HepG2 (cell line): ENCODE measurements at regions not wholly inside any gene's neighbourhood (a gene's known extent, or its start where the extent isn't known, plus 50 kb on each side); places are given as distances from the start of the nearest gene placed in this dataset.

Source experiments
- E2F1 ChIP-seq: sonication (generic); formaldehyde crosslinking; IDR thresholded peaks from 2 replicates; pipeline ENCODE4 v1.5.0; 2020; ENCODE audit warnings: missing genetic modification reagents
- FOXC1 ChIP-seq: sonication (generic); formaldehyde crosslinking; IDR thresholded peaks from 2 replicates; pipeline ENCODE4 v1.8.0; 2022; ENCODE audit warnings: mild to moderate bottlenecking, missing genetic modification reagents, borderline replicate concordance
- FOXM1 ChIP-seq: sonication (generic); formaldehyde crosslinking; IDR thresholded peaks from 2 replicates; pipeline ENCODE4 v1.5.0; 2020; ENCODE audit warnings: missing genetic modification reagents
- KMT2B ChIP-seq: IDR thresholded peaks from 2 replicates; pipeline ENCODE4 v1.6.1; 2016; ENCODE audit warnings: missing genetic modification reagents, missing compliant biosample characterization
- RCOR2 ChIP-seq: IDR thresholded peaks from 2 replicates; pipeline ENCODE4 v1.6.1; 2016; ENCODE audit warnings: missing biosample characterization, missing genetic modification reagents
- RELA ChIP-seq: sonication (generic); formaldehyde crosslinking; IDR thresholded peaks from 2 replicates; pipeline ENCODE4 v1.4.0; 2020; ENCODE audit warnings: missing genetic modification reagents
- RNF219 ChIP-seq: sonication (generic); formaldehyde crosslinking; IDR thresholded peaks from 2 replicates; pipeline ENCODE4 v1.5.0; 2020; ENCODE audit warnings: mild to moderate bottlenecking, missing genetic modification reagents
- SCMH1 ChIP-seq: sonication (generic); formaldehyde crosslinking; IDR thresholded peaks from 2 replicates; pipeline ENCODE4 v1.9.0; 2021; ENCODE audit warnings: missing genetic modification reagents, mild to moderate bottlenecking, borderline replicate concordance
- TOE1 ChIP-seq: sonication (generic); formaldehyde crosslinking; IDR thresholded peaks from 2 replicates; pipeline ENCODE4 v1.4.0; 2020; ENCODE audit warnings: mild to moderate bottlenecking, missing genetic modification reagents
- TRAFD1 ChIP-seq: sonication (generic); formaldehyde crosslinking; IDR thresholded peaks from 2 replicates; pipeline ENCODE4 v1.5.1; 2020; ENCODE audit warnings: missing genetic modification reagents, mild to moderate bottlenecking, borderline replicate concordance
- ZFX ChIP-seq: sonication (generic); formaldehyde crosslinking; IDR thresholded peaks from 2 replicates; pipeline ENCODE4 v1.4.0; 2020; ENCODE audit warnings: mild to moderate bottlenecking, low read depth, missing genetic modification reagents, moderate library complexity
- ZGPAT ChIP-seq: IDR thresholded peaks from 2 replicates; pipeline ENCODE4 v1.6.1; 2016; ENCODE audit warnings: mild to moderate bottlenecking
- ZNF503 ChIP-seq: sonication (generic); formaldehyde crosslinking; IDR thresholded peaks from 2 replicates; pipeline ENCODE4 v1.4.0; 2020; ENCODE audit warnings: missing genetic modification reagents
- ZNF558 ChIP-seq: sonication (generic); formaldehyde crosslinking; IDR thresholded peaks from 2 replicates; pipeline ENCODE4 v1.9.0; 2022; ENCODE audit warnings: mild to moderate bottlenecking, missing genetic modification reagents, borderline replicate concordance
- ZNF562 ChIP-seq: sonication (generic); formaldehyde crosslinking; IDR thresholded peaks from 2 replicates; pipeline ENCODE4 v1.8.0; 2022; ENCODE audit warnings: missing genetic modification reagents, borderline replicate concordance
- ZNF564 ChIP-seq: sonication (generic); formaldehyde crosslinking; IDR thresholded peaks from 2 replicates; pipeline ENCODE4 v1.8.1; 2023; ENCODE audit warnings: mild to moderate bottlenecking, missing genetic modification reagents
- ZNF567 ChIP-seq: sonication (generic); formaldehyde crosslinking; IDR thresholded peaks from 2 replicates; pipeline ENCODE4 v1.8.1; 2023; ENCODE audit warnings: mild to moderate bottlenecking, missing genetic modification reagents, borderline replicate concordance
- ZNF577 ChIP-seq: sonication (generic); formaldehyde crosslinking; IDR thresholded peaks from 2 replicates; pipeline ENCODE4 v1.4.0; 2020; ENCODE audit warnings: mild to moderate bottlenecking, low read depth, missing genetic modification reagents, borderline replicate concordance
- ZNF746 ChIP-seq: sonication (generic); formaldehyde crosslinking; IDR thresholded peaks from 2 replicates; pipeline ENCODE4 v1.8.0; 2022; ENCODE audit warnings: mild to moderate bottlenecking, missing genetic modification reagents

- TF ChIP-seq RNF219 (CRISPR knock-in tag) (no peak), FOXM1 (CRISPR knock-in tag) (no peak), RELA (no peak), SCMH1 (CRISPR knock-in tag) (no peak), KMT2B (CRISPR knock-in tag) (peak; percentile 40; the same call in 1 of the 2 replicates), FOXC1 (no peak), ZNF746 (CRISPR knock-in tag) (no peak), ZNF562 (CRISPR knock-in tag) (no peak), ZNF567 (no peak), ZNF564 (CRISPR knock-in tag) (0 out of 2 replicates have a peak, but pooled peaks have one; percentile 72), TOE1 (CRISPR knock-in tag) (no peak; the same call in none of the 2 replicates), ZNF577 (CRISPR knock-in tag) (no peak), RCOR2 (peak; percentile 100), TRAFD1 (CRISPR knock-in tag) (peak; percentile 76; the same call in 1 of the 2 replicates), E2F1 (CRISPR knock-in tag) (0 out of 2 replicates have a peak, but pooled peaks have one; percentile 50), ZGPAT (CRISPR knock-in tag) (peak; percentile 87), ZNF503 (CRISPR knock-in tag) (peak; percentile 77; the same call in 1 of the 2 replicates), ZNF558 (CRISPR knock-in tag) (no peak), ZFX (peak; percentile 89)
These were observed 121.3 kb upstream of the PTPN1 start (continued) for GRCh38 chr20:50388733-50389437.
